D721Med (cell line): ENCODE measurements at regions not wholly inside any gene's neighbourhood (a gene's known extent, or its start where the extent isn't known, plus 50 kb on each side); places are given as distances from the start of the nearest gene placed in this dataset.
"Not testable (repeated sequence)": the region's sequence is repeated elsewhere in the genome, so short reads cannot be mapped to it uniquely, and the experiment has no call there.

Source experiments
- DNase-seq: peaks from one replicate; pipeline ENCODE4 v3.0.0; 2011; ENCODE audit warnings: low spot score; ENCODE audit not compliant: insufficient read length
- FAIRE-seq: peaks from 2 replicates; lab custom pipeline; 2011; peaks lifted over from hg19 to GRCh38; lab: Jason Lieb, UNC
- TF ChIP-seq, protein P1 (sequence below): IDR thresholded peaks from 2 replicates; pipeline ENCODE4 v1.5.1; 2012; ENCODE audit warnings: mild to moderate bottlenecking, control low read depth; ENCODE audit not compliant: insufficient read depth; ENCODE audit errors: missing control alignments

DNA sequence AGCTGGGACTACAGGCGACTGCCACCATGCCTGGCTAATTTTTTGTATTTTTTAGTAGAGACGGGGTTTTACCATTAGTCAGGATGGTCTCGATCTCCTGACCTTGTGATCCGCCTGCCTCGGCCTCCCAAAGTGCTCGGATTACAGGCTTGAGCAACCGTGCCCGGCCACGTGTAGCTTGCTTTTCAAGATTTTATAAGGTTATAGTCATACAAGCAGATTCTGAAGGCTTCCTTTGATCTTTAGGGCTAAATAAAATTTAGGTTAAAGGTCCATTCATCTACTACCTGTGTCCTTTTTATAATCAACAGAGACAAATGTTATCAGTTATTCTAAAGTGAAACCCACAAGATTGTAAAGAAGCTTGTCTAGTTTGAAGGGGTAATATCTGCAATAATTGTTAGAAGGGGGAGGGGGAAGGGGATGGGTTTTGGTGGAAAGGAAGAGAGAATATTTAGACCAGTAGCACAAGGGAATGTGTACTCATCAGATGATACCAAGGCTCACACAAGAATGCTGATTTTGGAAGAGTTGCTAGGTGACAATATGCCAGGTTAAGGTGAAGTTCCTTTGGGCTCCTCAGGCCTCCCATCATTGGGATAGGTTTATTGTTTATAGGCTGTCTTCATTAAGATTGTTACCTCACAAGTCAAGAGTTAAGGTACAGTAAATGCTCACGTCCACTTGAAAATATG is 284.7 kb downstream of the ALDH8A1 start:
- TF ChIP-seq, protein P1, sequence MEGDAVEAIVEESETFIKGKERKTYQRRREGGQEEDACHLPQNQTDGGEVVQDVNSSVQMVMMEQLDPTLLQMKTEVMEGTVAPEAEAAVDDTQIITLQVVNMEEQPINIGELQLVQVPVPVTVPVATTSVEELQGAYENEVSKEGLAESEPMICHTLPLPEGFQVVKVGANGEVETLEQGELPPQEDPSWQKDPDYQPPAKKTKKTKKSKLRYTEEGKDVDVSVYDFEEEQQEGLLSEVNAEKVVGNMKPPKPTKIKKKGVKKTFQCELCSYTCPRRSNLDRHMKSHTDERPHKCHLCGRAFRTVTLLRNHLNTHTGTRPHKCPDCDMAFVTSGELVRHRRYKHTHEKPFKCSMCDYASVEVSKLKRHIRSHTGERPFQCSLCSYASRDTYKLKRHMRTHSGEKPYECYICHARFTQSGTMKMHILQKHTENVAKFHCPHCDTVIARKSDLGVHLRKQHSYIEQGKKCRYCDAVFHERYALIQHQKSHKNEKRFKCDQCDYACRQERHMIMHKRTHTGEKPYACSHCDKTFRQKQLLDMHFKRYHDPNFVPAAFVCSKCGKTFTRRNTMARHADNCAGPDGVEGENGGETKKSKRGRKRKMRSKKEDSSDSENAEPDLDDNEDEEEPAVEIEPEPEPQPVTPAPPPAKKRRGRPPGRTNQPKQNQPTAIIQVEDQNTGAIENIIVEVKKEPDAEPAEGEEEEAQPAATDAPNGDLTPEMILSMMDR: no peak
- no peak for FAIRE-seq
- no peak for DNase-seq

GRCh38 chr6:134663800-134664535 is 285.9 kb downstream of the ALDH8A1 start:
- FAIRE-seq: no peak

DNA sequence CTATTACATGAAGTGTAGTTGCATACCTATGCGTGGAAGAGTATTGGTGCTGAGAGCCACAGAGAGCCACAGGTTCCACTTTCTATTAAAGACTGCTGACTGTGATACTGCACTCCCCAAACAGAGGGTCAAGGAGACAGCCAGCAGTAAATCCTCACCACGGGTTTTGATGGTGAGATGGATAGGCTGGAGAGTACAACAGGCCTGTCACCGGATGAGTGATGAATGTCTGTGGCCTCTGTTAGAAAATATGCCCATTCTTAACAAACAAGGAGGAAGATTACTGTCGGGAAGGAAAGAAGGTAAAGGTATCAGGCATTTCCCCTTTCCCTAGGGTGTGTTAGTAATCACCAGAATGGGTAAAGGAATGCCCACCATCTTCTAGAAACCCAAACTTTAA is 286.5 kb downstream of the ALDH8A1 start:
- DNase-seq (no peak), FAIRE-seq (no peak)
- TF ChIP-seq, protein P1: no peak

More at GRCh38 chr6:134663800-134664535, 285.9 kb downstream of the ALDH8A1 start:
- DNase-seq: no peak
- TF ChIP-seq, protein P1: no peak

DNA sequence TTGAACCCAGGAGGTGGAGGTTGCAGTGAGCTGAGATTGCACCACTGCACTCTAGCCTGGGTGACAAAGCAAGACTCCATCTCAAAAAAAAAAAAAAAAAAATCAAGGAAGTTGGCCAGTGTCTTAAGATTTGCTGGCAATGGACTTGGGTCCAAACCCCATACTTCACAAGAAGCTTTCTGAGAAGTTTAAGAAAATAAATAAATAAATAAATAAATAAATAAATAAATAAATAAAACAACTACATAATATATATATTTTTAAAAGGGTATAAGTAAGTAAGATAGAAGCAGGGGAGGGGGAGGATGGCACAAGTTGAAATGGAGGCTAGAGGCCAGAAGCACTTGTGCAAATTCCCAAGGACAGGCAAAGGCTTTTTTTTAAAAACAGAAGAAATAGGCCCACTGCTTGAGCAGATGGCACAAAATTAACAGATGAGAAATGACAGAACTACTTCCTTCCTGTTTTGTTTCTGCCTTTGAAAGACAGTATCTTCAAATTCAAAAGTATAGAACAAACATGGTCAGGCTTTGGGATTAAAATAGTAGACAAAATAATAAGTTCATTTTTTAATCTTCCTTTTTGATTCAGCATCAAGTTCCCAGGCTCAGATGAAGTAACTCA is 287.7 kb downstream of the ALDH8A1 start:
- DNase-seq: no peak
- FAIRE-seq: no peak
- TF ChIP-seq, protein P1: no peak

DNA sequence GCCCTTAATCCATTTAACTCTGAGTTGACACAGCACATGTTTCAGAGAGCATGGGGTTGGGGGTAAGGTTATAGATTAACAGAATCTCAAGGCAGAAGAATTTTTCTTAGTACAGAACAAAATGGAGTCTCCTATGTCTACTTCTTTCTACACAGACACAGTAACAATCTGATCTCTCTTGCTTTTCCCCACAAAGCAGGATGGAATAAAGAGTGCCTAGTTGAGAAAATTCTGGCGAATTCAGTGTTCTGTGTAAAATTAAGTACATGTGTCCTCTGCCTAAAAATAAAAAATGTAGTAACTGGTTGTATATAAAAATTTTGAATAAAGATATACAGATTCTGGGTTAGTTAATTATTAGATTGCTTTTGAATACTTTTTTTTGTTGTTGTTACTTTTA is 290.0 kb downstream of the ALDH8A1 start:
- not testable (repeated sequence) for DNase-seq, FAIRE-seq

DNA sequence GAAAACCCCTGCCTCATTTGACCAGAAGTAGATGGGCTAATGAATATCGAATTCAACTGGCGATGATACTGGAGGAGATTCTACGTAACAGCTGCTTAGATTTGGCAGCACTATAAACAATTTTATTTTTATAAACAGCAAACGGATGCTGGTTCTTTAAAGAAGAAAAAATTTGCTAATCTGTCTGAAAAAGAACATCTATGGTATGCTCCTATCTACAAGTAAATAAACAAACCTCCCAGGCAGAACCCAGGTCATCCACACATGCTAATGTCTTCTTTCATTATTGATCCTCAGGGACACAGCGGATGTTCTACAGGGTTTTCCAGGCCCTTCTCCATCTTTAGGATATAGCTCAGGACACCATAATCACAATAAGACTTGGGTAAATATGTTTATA is 291.3 kb downstream of the ALDH8A1 start:
- TF ChIP-seq, protein P1: no peak
- FAIRE-seq (no peak), DNase-seq (no peak)

- TF ChIP-seq, protein P1: no peak
- DNase-seq (no peak), FAIRE-seq (peak; percentile 21)
Measured at GRCh38 chr6:134657751-134658527, 292.0 kb downstream of the ALDH8A1 start.
